ENCODE measurements at regions not wholly inside any gene's neighbourhood (a gene's known extent, or its start where the extent isn't known, plus 50 kb on each side); places are given as distances from the start of the nearest gene placed in this dataset.

DNA sequence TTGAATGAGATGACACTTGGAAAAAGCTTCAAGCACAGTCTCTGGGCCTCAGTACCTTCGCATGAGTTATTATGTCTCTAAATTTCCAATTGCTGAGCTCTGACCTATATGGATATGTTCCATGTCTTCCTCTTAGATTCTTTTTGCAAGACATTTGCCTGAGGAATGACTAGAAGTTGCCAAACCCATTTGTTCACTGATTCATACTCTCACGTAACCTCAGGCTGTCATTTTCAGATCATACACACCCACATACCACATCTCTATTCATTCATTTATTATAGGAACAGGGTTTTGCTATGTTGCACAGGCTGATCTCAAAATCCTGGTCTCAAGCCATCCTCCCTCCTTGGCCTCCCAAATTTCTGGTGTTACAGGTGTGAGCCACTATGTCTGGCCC is 2137.1 kb upstream of the TENM3 start:
- Histone ChIP-seq H3K9me1 (ENCODE audit: insufficient read depth, low read length) (no peaks in the 10 kb centered on the region), H3K4me1 (ENCODE audit: control insufficient read depth, insufficient read depth, low read length) (no peaks in the 10 kb centered on the region), H3K4me2 (ENCODE audit: low read depth, low read length) (no peak overlapping the region), H2BK15ac (ENCODE audit: low read depth, low read length) (no peak overlapping the region), H3K56ac (ENCODE audit: extremely low read depth, insufficient read depth, low read length) (no peak overlapping the region), H2BK120ac (ENCODE audit: low read depth, low read length) (no peak overlapping the region), H2AK9ac (replicated peaks; ENCODE audit: low read depth, low read length, poor library complexity) (no peak overlapping the region), H4K91ac (ENCODE audit: insufficient read depth, low read depth, low read length) (no peak overlapping the region), H2BK20ac (ENCODE audit: low read depth, low read length) (no peak overlapping the region), H2AK5ac (ENCODE audit: low read depth, low read length) (no peak overlapping the region), H4K8ac (ENCODE audit: low read depth in 2 of 2, low read length in 2 of 2) (no peak overlapping the region), H4K5ac (ENCODE audit: low read depth, low read length) (no peak overlapping the region), H2BK5ac (ENCODE audit: low read depth, low read length, poor library complexity, severe bottlenecking) (no peak overlapping the region), H3K4ac (ENCODE audit: low read depth, low read length) (no peak overlapping the region), H3K18ac (ENCODE audit: low read depth, low read length) (no peak overlapping the region), H3K27ac (ENCODE audit: insufficient read depth, low read length) (no peak overlapping the region), H2AFZ (replicated peaks; ENCODE audit: low read length, poor library complexity) (no peak overlapping the region), H3K36me3 (ENCODE audit: control insufficient read depth, insufficient read depth, low read length) (no peaks in the 10 kb centered on the region), H4K20me1 (ENCODE audit: insufficient read depth, low read length) (no peaks in the 10 kb centered on the region), H3K79me1 (ENCODE audit: low read depth in 1 of 2, low read length in 2 of 2) (no peaks in the 10 kb centered on the region), H3K9me3 (ENCODE audit: control insufficient read depth, insufficient read depth, low read length) (no peaks in the 10 kb centered on the region), H3K23ac (ENCODE audit: low read depth, low read length) (no peak overlapping the region), H3K9ac (ENCODE audit: low read depth, low read length) (no peak overlapping the region), H3K14ac (replicated peaks; ENCODE audit: low read depth, low read length) (no peak overlapping the region), H3K4me3 (ENCODE audit: insufficient read depth, low read depth, low read length) (no peak overlapping the region), H3K27me3 (ENCODE audit: control insufficient read depth, insufficient read depth, low read length) (no peaks in the 10 kb centered on the region)
- POLR2A ChIA-PET (ENCODE audit: unreplicated experiment), result no interaction called here
- WGBS, 2 experiments (ENCODE audit: extremely low coverage in 2 of 2, insufficient read length in 1 of 2), result no CpG with 5 or more reads among the region's 2 CpGs
- CTCF ChIA-PET, result no interaction called here
- dilution Hi-C loops (cut with HindIII; ENCODE audit: low sequenced_read_pairs, unreplicated experiment), result no loop called here
- DNase-seq (peak; percentile 23), ATAC-seq (ENCODE audit: low read depth) (no peak)
- no peak for TF ChIP-seq SMC3 (IDR thresholded peaks at IDR 0.05; ENCODE audit: low read depth, low read length)
- no peak for TF ChIP-seq BHLHE40 (IDR thresholded peaks at IDR 0.05; ENCODE audit: low read depth, low read length)
- no peak for TF ChIP-seq CEBPB (IDR thresholded peaks at IDR 0.05; ENCODE audit: low read depth, low read length)
- TF ChIP-seq, protein P1, sequence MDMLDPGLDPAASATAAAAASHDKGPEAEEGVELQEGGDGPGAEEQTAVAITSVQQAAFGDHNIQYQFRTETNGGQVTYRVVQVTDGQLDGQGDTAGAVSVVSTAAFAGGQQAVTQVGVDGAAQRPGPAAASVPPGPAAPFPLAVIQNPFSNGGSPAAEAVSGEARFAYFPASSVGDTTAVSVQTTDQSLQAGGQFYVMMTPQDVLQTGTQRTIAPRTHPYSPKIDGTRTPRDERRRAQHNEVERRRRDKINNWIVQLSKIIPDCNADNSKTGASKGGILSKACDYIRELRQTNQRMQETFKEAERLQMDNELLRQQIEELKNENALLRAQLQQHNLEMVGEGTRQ (IDR thresholded peaks at IDR 0.05; ENCODE audit: low read depth, low read length), result no peak
- intact Hi-C loops (cut with micrococcal nuclease), result no loop called here
- no TSS peak for BruUV-seq (replicated peaks)
- in situ Hi-C loops (cut with MboI; ENCODE audit: low sequenced_read_pairs), result no loop called here

Data from IMR-90 (cell line).